GM10266 (cell line): ENCODE measurements at regions not wholly inside any gene's neighbourhood (a gene's known extent, or its start where the extent isn't known, plus 50 kb on each side); places are given as distances from the start of the nearest gene placed in this dataset.
"Not testable (repeated sequence)": the region's sequence is repeated elsewhere in the genome, so short reads cannot be mapped to it uniquely, and the experiment has no call there.

ENCODE experiments used
- DNase-seq: peaks from one replicate; pipeline ENCODE4 v3.0.0; 2012; ENCODE audit errors: extremely low spot score
- TF ChIP-seq, protein P1 (sequence below): IDR thresholded peaks from 2 replicates; pipeline ENCODE4 v1.5.1; 2012; ENCODE audit warnings: mild to moderate bottlenecking, low read depth; ENCODE audit not compliant: control insufficient read depth, insufficient read depth; ENCODE audit errors: missing control alignments

DNA sequence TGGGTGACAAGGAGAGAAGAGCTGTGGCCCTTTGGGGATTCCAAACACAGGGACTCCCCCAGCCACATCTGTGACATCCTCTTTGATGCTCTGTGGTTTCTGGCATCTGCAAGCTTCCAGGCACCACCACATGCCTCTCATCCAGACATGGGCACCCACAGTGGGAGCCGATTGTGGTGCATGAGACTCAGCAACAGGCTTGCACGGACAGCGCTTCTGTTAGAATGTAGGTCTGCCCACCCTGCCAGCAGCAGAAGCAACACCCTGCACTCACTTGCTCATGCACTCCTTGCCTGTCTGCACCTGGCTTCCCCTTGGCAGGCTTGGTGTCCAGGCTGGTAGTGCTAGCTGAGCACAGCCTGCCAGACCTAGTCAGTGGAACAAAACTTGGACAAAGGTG is 735.0 kb upstream of the ZWINT start:
- TF ChIP-seq, protein P1, sequence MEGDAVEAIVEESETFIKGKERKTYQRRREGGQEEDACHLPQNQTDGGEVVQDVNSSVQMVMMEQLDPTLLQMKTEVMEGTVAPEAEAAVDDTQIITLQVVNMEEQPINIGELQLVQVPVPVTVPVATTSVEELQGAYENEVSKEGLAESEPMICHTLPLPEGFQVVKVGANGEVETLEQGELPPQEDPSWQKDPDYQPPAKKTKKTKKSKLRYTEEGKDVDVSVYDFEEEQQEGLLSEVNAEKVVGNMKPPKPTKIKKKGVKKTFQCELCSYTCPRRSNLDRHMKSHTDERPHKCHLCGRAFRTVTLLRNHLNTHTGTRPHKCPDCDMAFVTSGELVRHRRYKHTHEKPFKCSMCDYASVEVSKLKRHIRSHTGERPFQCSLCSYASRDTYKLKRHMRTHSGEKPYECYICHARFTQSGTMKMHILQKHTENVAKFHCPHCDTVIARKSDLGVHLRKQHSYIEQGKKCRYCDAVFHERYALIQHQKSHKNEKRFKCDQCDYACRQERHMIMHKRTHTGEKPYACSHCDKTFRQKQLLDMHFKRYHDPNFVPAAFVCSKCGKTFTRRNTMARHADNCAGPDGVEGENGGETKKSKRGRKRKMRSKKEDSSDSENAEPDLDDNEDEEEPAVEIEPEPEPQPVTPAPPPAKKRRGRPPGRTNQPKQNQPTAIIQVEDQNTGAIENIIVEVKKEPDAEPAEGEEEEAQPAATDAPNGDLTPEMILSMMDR: no peak
- no peak for DNase-seq

DNA sequence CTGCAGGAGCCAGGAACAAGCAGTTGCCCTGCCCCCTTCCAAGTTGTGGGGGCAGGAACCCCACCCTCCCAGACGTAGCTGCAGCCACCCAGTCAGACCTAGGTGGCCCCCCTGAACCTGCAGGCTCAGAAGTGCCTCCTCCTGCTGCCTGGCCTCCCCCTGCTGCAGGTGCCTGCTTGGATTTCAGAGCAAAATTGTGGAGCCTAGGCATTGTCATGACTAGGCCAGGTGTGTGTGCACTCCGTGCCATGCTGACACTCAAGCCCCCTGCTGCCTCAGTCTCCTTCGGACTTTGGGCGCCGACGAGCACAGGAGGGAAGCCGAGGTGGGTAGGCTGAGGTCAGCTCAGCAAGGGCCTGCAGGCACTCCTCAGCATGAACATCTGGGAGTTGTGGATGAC is 733.9 kb upstream of the ZWINT start:
- DNase-seq: no peak
- TF ChIP-seq, protein P1: no peak

DNA sequence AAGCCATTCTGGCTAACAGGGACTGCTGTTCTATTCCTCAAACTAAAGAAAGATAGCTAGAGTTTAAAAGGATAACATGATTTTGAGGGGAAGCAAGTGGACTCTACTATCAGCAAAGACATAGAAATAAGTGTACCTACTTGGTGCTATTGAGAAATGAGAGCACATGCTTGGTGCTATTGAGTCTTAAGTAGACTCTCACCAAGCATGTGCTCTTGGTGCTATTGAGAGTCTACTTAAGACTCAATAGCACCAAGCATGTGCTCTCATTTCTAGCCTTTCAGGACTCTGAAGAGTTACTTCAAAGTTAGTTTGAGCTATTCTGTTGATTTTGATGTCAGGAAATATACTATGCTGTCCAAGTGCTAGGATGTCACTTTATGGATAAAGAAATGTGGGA is 733.0 kb upstream of the ZWINT start:
- TF ChIP-seq, protein P1: no peak
- DNase-seq: no peak

DNA sequence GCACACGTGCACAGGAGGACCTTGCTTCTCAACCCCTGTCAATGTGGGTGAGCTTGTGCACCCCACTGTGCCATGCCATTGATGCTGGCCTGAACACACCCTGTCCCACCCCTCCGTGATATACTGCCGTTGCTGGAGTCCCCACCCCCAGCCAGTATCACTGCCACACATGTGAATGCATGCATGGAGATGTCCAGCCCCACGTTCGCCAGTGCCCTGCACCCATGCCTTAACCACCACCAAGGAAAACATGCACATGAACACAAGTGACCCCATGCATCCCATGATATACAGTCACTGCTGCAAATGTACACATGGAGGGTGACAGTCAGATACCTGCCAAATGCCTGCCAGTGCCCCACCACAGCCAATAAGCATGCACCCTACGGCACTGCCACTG is 692.5 kb upstream of the ZWINT start:
- no peak for DNase-seq
- TF ChIP-seq, protein P1: no peak

DNA sequence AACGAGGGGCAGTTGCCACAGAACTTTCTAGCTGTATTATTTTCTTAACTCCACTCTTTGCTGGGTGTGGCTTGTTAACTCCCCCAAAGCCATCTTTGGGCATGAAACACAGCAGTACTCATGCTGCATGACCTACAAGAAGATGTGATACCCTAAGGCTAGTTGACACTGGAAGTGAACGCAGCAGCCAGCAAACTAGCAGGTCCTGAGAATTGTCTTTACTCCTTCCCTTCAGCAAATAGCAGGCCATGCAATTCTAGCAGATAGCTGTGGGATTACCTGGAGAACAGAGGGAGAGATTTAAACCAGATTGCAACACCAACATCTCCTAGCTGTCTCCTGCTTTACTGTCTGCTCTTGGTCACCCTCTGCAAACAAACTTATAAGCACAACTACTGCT is 688.0 kb upstream of the ZWINT start:
- TF ChIP-seq, protein P1: no peak
- DNase-seq: no peak

DNA sequence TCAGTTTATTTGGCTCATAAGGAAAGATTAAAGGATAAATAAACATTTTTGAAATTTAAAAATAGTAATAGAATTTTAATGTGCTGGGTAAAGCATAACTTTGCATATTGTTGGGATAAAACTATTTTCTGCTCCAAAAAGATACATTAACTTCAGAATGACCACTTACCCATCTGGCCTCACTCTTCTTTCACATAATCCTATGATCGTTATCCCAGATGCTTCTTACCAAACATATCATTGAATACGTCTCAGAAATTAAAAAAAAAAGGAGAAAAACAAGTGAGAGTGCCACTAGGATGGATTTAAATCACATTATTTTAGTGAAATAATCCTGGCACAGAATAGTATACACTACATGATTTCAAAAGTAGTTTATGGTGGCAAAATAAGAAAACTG is 677.5 kb upstream of the ZWINT start:
- TF ChIP-seq, protein P1: no peak
- no peak for DNase-seq

DNA sequence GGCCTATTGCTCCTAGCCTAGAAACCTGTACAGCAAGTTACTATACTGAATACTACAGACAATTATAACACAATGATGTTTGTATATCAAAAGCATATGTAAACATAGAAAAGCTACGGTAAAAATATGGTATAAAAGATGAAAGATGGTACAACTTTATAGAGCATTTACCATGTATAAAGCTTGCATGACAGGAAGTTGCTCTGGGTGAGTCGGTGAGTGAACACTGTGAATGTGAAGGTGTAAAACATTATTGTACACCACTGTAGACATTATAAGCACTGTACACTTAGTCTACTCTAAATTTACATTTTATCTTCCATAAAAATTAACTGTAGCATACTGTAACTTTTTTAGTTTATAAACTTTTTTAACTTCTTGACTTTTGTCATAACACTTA is 674.3 kb upstream of the ZWINT start:
- TF ChIP-seq, protein P1: no peak

DNA sequence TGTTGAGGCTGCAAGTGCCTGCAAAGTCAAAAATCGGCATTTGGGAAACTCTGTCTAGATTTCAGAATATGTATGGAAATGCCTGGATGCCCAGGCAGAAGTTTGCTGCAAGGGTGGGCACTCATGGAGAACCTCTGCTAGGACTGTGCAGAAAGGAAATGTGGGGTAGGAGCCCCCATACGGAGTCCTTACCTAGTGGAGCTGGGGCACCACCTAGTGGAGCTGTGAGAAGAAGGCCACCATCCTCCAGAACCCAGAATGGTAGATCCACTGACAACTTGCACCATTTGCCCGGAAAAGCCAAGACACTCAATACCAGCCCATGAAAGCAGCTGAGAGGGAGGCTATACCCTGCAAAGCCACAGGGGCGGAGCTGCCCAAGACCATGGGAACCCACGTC is 671.2 kb upstream of the ZWINT start:
- not testable (repeated sequence) for DNase-seq

More for the DNA sequence above, 674.3 kb upstream of the ZWINT start:
- DNase-seq: no peak
